HL-60 (cell line): ENCODE measurements at regions not wholly inside any gene's neighbourhood (a gene's known extent, or its start where the extent isn't known, plus 50 kb on each side); places are given as distances from the start of the nearest gene placed in this dataset.

Experiments
- GABPA ChIP-seq: IDR thresholded peaks from 2 replicates; pipeline ENCODE4 v1.6.1; 2012; ENCODE audit warnings: low read depth
- TF ChIP-seq, protein P1 (sequence below): IDR thresholded peaks from one replicate; pipeline ENCODE4 v1.5.1; 2011; ENCODE audit warnings: low read length, control low read depth, inconsistent platforms; ENCODE audit not compliant: insufficient read depth
- TF ChIP-seq, protein P2 (sequence below): IDR thresholded peaks from 2 replicates; pipeline ENCODE4 v1.6.1; 2012; ENCODE audit warnings: low read depth; ENCODE audit not compliant: insufficient replicate concordance

- TF ChIP-seq, protein P1, sequence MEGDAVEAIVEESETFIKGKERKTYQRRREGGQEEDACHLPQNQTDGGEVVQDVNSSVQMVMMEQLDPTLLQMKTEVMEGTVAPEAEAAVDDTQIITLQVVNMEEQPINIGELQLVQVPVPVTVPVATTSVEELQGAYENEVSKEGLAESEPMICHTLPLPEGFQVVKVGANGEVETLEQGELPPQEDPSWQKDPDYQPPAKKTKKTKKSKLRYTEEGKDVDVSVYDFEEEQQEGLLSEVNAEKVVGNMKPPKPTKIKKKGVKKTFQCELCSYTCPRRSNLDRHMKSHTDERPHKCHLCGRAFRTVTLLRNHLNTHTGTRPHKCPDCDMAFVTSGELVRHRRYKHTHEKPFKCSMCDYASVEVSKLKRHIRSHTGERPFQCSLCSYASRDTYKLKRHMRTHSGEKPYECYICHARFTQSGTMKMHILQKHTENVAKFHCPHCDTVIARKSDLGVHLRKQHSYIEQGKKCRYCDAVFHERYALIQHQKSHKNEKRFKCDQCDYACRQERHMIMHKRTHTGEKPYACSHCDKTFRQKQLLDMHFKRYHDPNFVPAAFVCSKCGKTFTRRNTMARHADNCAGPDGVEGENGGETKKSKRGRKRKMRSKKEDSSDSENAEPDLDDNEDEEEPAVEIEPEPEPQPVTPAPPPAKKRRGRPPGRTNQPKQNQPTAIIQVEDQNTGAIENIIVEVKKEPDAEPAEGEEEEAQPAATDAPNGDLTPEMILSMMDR: no peak
- no peak for TF ChIP-seq GABPA
- TF ChIP-seq, protein P2, sequence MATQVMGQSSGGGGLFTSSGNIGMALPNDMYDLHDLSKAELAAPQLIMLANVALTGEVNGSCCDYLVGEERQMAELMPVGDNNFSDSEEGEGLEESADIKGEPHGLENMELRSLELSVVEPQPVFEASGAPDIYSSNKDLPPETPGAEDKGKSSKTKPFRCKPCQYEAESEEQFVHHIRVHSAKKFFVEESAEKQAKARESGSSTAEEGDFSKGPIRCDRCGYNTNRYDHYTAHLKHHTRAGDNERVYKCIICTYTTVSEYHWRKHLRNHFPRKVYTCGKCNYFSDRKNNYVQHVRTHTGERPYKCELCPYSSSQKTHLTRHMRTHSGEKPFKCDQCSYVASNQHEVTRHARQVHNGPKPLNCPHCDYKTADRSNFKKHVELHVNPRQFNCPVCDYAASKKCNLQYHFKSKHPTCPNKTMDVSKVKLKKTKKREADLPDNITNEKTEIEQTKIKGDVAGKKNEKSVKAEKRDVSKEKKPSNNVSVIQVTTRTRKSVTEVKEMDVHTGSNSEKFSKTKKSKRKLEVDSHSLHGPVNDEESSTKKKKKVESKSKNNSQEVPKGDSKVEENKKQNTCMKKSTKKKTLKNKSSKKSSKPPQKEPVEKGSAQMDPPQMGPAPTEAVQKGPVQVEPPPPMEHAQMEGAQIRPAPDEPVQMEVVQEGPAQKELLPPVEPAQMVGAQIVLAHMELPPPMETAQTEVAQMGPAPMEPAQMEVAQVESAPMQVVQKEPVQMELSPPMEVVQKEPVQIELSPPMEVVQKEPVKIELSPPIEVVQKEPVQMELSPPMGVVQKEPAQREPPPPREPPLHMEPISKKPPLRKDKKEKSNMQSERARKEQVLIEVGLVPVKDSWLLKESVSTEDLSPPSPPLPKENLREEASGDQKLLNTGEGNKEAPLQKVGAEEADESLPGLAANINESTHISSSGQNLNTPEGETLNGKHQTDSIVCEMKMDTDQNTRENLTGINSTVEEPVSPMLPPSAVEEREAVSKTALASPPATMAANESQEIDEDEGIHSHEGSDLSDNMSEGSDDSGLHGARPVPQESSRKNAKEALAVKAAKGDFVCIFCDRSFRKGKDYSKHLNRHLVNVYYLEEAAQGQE: no peak
These were observed 479.8 kb downstream of the RAPGEF2 start for GRCh38 chr4:159582685-159583084.
